ENCODE measurements at regions not wholly inside any gene's neighbourhood (a gene's known extent, or its start where the extent isn't known, plus 50 kb on each side); places are given as distances from the start of the nearest gene placed in this dataset.
"Not testable (repeated sequence)": the region's sequence is repeated elsewhere in the genome, so short reads cannot be mapped to it uniquely, and the experiment has no call there.

- peak; percentile 20 for DNase-seq (ENCODE audit: low read depth)
Measured at GRCh38 chr7:106345421-106346166, 60.8 kb upstream of the NAMPT start.

- DNase-seq (ENCODE audit: low read depth), result peak; percentile 23
Measured at GRCh38 chr7:106344861-106345260, 60.1 kb upstream of the NAMPT start.

GRCh38 chr7:106344211-106344610 lies 59.4 kb upstream of the NAMPT start:
- no peak for DNase-seq (ENCODE audit: low read depth)

GRCh38 chr7:106342049-106342448 lies 57.3 kb upstream of the NAMPT start:
- DNase-seq (ENCODE audit: low read depth), result not testable (repeated sequence)

GRCh38 chr7:106340247-106340596 lies 55.4 kb upstream of the NAMPT start:
- not testable (repeated sequence) for DNase-seq (ENCODE audit: low read depth)

- DNase-seq (ENCODE audit: low read depth), result no peak
Measured at GRCh38 chr7:106339513-106340246, 54.9 kb upstream of the NAMPT start.

GRCh38 chr7:106337754-106338153 lies 53.0 kb upstream of the NAMPT start:
- DNase-seq (ENCODE audit: low read depth), result no peak

- no peak for DNase-seq (ENCODE audit: low read depth)
Measured at GRCh38 chr7:106335814-106336213, 51.0 kb upstream of the NAMPT start.

Data from EH (cell line).